ENCODE measurements at regions not wholly inside any gene's neighbourhood (a gene's known extent, or its start where the extent isn't known, plus 50 kb on each side); places are given as distances from the start of the nearest gene placed in this dataset.

DNA sequence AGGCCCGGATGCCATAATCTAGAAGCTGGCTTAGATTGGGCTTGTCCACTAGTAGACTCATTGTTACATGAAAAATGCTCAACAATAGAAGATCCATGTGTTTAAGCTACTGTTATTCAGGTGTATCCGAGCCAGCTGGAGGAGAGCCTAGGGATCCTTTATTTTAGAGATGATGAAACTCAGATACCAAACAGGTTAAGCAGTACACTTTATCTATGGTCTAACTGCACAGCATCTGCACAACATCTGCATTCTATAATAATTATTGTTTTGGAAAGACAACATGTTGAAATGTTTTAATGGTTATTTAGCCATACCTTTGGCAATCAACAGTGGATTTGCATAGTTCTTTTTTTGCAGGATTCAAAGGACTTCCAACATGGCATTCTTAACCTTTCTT, 134.1 kb downstream of the RFPL4B start:
- DNase-seq (ENCODE audit: low read depth in 1 of 2, low spot score in 1 of 2) = no peak
- no peaks in the 10 kb centered on the region for H3K27me3 ChIP-seq (ENCODE audit: insufficient read depth, poor library complexity, severe bottlenecking)
- H3K27ac ChIP-seq (replicated peaks) = no peak overlapping the region
- H3K4me3 ChIP-seq (replicated peaks; ENCODE audit: insufficient read depth, low read length) = no peak overlapping the region
- TF ChIP-seq, protein P1, sequence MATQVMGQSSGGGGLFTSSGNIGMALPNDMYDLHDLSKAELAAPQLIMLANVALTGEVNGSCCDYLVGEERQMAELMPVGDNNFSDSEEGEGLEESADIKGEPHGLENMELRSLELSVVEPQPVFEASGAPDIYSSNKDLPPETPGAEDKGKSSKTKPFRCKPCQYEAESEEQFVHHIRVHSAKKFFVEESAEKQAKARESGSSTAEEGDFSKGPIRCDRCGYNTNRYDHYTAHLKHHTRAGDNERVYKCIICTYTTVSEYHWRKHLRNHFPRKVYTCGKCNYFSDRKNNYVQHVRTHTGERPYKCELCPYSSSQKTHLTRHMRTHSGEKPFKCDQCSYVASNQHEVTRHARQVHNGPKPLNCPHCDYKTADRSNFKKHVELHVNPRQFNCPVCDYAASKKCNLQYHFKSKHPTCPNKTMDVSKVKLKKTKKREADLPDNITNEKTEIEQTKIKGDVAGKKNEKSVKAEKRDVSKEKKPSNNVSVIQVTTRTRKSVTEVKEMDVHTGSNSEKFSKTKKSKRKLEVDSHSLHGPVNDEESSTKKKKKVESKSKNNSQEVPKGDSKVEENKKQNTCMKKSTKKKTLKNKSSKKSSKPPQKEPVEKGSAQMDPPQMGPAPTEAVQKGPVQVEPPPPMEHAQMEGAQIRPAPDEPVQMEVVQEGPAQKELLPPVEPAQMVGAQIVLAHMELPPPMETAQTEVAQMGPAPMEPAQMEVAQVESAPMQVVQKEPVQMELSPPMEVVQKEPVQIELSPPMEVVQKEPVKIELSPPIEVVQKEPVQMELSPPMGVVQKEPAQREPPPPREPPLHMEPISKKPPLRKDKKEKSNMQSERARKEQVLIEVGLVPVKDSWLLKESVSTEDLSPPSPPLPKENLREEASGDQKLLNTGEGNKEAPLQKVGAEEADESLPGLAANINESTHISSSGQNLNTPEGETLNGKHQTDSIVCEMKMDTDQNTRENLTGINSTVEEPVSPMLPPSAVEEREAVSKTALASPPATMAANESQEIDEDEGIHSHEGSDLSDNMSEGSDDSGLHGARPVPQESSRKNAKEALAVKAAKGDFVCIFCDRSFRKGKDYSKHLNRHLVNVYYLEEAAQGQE (IDR thresholded peaks at IDR 0.05; ENCODE audit: insufficient replicate concordance, low read depth) = no peak
- TF ChIP-seq SPI1 (IDR thresholded peaks at IDR 0.05; ENCODE audit: borderline replicate concordance, low read depth) (no peak), GABPA (IDR thresholded peaks at IDR 0.05; ENCODE audit: low read depth) (no peak)

GRCh38 chr6:112482373-112482772, 135.2 kb downstream of the RFPL4B start:
- H3K27me3 ChIP-seq (ENCODE audit: insufficient read depth, poor library complexity, severe bottlenecking) = no peaks in the 10 kb centered on the region
- DNase-seq (ENCODE audit: low read depth in 1 of 2, low spot score in 1 of 2) = no peak
- no peak overlapping the region for H3K4me3 ChIP-seq (replicated peaks; ENCODE audit: insufficient read depth, low read length)
- no peak overlapping the region for H3K27ac ChIP-seq (replicated peaks)
- TF ChIP-seq POLR2AphosphoS5 (IDR thresholded peaks at IDR 0.05; ENCODE audit: low read depth) (no peak), SPI1 (IDR thresholded peaks at IDR 0.05; ENCODE audit: borderline replicate concordance, low read depth) (no peak), GABPA (IDR thresholded peaks at IDR 0.05; ENCODE audit: low read depth) (no peak), CTCF (IDR thresholded peaks at IDR 0.05; ENCODE audit: insufficient read depth, low read length) (no peak)
- TF ChIP-seq, protein P1 (IDR thresholded peaks at IDR 0.05; ENCODE audit: insufficient replicate concordance, low read depth) = no peak

GRCh38 chr6:112485120-112485826, 138.1 kb downstream of the RFPL4B start:
- Histone ChIP-seq H3K4me3 (replicated peaks; ENCODE audit: insufficient read depth, low read length) (no peak overlapping the region), H3K27me3 (ENCODE audit: insufficient read depth, poor library complexity, severe bottlenecking) (no peaks in the 10 kb centered on the region), H3K27ac (replicated peaks) (no peak overlapping the region)
- no peak for DNase-seq (ENCODE audit: low read depth in 1 of 2, low spot score in 1 of 2)
- TF ChIP-seq, protein P1 (IDR thresholded peaks at IDR 0.05; ENCODE audit: insufficient replicate concordance, low read depth) = no peak
- TF ChIP-seq SPI1 (IDR thresholded peaks at IDR 0.05; ENCODE audit: borderline replicate concordance, low read depth) (no peak), CTCF (IDR thresholded peaks at IDR 0.05; ENCODE audit: insufficient read depth, low read length) (no peak), GABPA (IDR thresholded peaks at IDR 0.05; ENCODE audit: low read depth) (no peak), POLR2AphosphoS5 (IDR thresholded peaks at IDR 0.05; ENCODE audit: low read depth) (no peak)
